GM23248 (cell line): ENCODE measurements at regions not wholly inside any gene's neighbourhood (a gene's known extent, or its start where the extent isn't known, plus 50 kb on each side); places are given as distances from the start of the nearest gene placed in this dataset.

Experiments used
- EZH2 ChIP-seq: fragments of 200-600 bp; sonication (generic); IDR thresholded peaks from 2 replicates; pipeline ENCODE4 v1.6.1; 2018; ENCODE audit warnings: antibody characterized with exemption, mild to moderate bottlenecking; ENCODE audit not compliant: insufficient read depth, poor library complexity, severe bottlenecking
- EZH2phosphoT487 ChIP-seq: fragments of 200-600 bp; sonication (generic); IDR thresholded peaks from 2 replicates; pipeline ENCODE4 v1.6.1; 2018; ENCODE audit warnings: antibody characterized with exemption, moderate library complexity, mild to moderate bottlenecking, low read depth; ENCODE audit not compliant: insufficient read depth

DNA sequence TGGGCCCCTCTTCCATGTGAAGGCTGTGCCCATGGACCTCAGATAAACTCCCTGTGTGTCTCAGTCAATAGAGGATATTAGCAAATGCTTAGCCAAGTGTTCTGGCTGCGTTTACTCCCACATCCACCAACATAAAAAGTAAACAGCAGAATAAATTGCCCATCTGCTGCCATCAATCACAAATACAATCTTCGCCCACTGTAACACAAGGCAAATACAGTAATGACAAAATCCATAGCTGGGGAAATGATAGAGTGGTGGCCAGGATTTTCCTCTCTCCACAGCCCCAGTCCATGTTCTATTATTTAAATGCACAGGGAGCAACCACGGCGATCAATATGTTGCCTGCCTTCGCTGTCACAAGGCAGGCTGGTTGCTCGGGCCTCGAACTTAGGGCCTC, 376.5 kb downstream of the UQCRFS1 start:
- TF ChIP-seq EZH2, result no peak
- TF ChIP-seq EZH2phosphoT487, result no peak
